Suprapubic skin (tissue), 4 donors: ENCODE measurements at regions not wholly inside any gene's neighbourhood (a gene's known extent, or its start where the extent isn't known, plus 50 kb on each side); places are given as distances from the start of the nearest gene placed in this dataset.

Source experiments
- DNase-seq, 2 donors: peaks; one replicate each; pipeline ENCODE4 v3.0.0-alpha.2; 2019; ENCODE audit warnings: low spot score in 2 of 2
- H3K27ac ChIP-seq: fragments of 200-600 bp; sonication (generic); one replicate; pipeline ENCODE4 v1.5.1; 2019
- H3K27me3 ChIP-seq: fragments of 200-600 bp; sonication (generic); one replicate; pipeline ENCODE4 v1.5.1; 2019
- H3K36me3 ChIP-seq: fragments of 200-600 bp; sonication (generic); one replicate; pipeline ENCODE4 v1.5.1; 2019
- H3K4me1 ChIP-seq: fragments of 200-600 bp; sonication (generic); one replicate; pipeline ENCODE4 v1.5.1; 2019
- H3K4me3 ChIP-seq: fragments of 200-600 bp; sonication (generic); one replicate; pipeline ENCODE4 v1.5.1; 2019; ENCODE audit warnings: mild to moderate bottlenecking
- H3K9me3 ChIP-seq: fragments of 200-600 bp; sonication (generic); one replicate; pipeline ENCODE4 v1.5.1; 2019
- EP300 ChIP-seq: sonication (generic); formaldehyde crosslinking; IDR thresholded peaks from one replicate; pipeline ENCODE4 v1.6.1; 2017; ENCODE audit warnings: antibody characterized with exemption
- POLR2A ChIP-seq, 2 donors: fragments of 450-650 bp; IDR thresholded peaks; one replicate each; pipeline ENCODE4 v1.6.1; 2017; ENCODE audit warnings: antibody characterized with exemption in 2 of 2, mild to moderate bottlenecking in 2 of 2, moderate library complexity in 2 of 2
- POLR2AphosphoS5 ChIP-seq, 3 donors: sonication (generic); formaldehyde crosslinking; IDR thresholded peaks; one replicate each; pipeline ENCODE4 v1.6.1; 2017; ENCODE audit warnings: antibody characterized with exemption in 3 of 3
- WGBS: methylation state at CpG from one replicate; pipeline ENCODE4 v1.1.5; 2018; 5-methylcytosine and 5-hydroxymethylcytosine counted together
- TF ChIP-seq, protein P1 (sequence below), 2 donors: fragments of 200-600 bp in 1 of 2; fragments of 450-650 bp in 1 of 2; sonication (generic) in 1 of 2; IDR thresholded peaks; one replicate each; pipeline ENCODE4 v1.5.1; 2016 to 2019; ENCODE audit warnings: antibody characterized with exemption in 2 of 2, mild to moderate bottlenecking in 1 of 2, moderate library complexity in 1 of 2

DNA sequence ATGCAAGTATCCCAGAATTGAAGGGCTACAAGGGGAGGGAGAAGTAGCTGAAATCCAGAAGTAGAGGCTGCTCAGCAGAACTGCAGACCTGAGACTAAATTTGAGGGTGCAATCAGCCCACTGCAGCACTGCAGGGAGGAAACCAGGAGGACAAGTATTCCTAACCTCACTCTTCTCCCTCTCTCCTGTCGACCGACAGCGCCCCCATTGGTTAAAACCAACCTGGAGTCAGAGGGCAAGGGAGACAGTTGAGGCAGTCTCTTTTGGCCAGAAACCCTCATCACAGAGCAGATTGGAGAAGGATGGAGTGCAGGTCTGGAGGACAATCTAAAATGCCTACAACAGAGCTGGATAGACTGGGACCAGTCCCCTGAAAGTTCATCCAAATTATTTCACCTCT, 768.9 kb upstream of the KLHL29 start:
- TF ChIP-seq POLR2AphosphoS5 (IDR thresholded peaks at IDR 0.05) (no peak), EP300 (no peak), POLR2A (IDR thresholded peaks at IDR 0.05) (no peak)
- TF ChIP-seq, protein P1, sequence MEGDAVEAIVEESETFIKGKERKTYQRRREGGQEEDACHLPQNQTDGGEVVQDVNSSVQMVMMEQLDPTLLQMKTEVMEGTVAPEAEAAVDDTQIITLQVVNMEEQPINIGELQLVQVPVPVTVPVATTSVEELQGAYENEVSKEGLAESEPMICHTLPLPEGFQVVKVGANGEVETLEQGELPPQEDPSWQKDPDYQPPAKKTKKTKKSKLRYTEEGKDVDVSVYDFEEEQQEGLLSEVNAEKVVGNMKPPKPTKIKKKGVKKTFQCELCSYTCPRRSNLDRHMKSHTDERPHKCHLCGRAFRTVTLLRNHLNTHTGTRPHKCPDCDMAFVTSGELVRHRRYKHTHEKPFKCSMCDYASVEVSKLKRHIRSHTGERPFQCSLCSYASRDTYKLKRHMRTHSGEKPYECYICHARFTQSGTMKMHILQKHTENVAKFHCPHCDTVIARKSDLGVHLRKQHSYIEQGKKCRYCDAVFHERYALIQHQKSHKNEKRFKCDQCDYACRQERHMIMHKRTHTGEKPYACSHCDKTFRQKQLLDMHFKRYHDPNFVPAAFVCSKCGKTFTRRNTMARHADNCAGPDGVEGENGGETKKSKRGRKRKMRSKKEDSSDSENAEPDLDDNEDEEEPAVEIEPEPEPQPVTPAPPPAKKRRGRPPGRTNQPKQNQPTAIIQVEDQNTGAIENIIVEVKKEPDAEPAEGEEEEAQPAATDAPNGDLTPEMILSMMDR (IDR thresholded peaks at IDR 0.05), result no peak
- H3K36me3 ChIP-seq, result no peaks in the 10 kb centered on the region
- H3K27ac ChIP-seq, result no peak overlapping the region
- 89% methylated on average over 3 of the region's 3 CpGs for WGBS
- H3K9me3 ChIP-seq, result no peaks in the 10 kb centered on the region
- H3K27me3 ChIP-seq, result no peaks in the 10 kb centered on the region
- no peak overlapping the region for H3K4me3 ChIP-seq
- H3K4me1 ChIP-seq, result no peaks in the 10 kb centered on the region
- no peak for DNase-seq

DNA sequence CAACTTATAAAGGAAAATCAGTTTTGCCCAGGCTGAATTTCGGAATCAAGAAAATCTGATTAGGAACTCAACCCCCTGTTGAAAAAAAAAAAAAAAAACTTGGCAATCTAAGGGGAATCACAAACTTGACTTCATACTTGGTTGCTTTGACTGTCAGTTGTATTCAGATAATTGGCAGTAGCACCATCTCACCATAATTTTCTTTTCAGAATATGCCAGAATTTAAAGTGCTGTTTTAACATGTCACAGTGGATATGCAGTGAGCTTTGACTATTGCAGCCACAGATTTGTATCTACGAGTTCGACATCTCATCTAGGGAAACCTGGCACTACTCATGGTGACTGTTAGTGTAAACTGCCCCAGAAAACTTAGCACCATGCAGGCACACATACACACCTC, 761.4 kb upstream of the KLHL29 start:
- H3K27ac ChIP-seq, result no peak overlapping the region
- H3K4me1 ChIP-seq, result no peaks in the 10 kb centered on the region
- H3K27me3 ChIP-seq, result no peaks in the 10 kb centered on the region
- H3K36me3 ChIP-seq, result no peaks in the 10 kb centered on the region
- no peak for DNase-seq
- WGBS, result 62% methylated on average over 3 of the region's 3 CpGs
- TF ChIP-seq, protein P1 (IDR thresholded peaks at IDR 0.05), result no peak
- TF ChIP-seq POLR2AphosphoS5 (IDR thresholded peaks at IDR 0.05) (no peak), POLR2A (IDR thresholded peaks at IDR 0.05) (no peak), EP300 (no peak)
- no peaks in the 10 kb centered on the region for H3K9me3 ChIP-seq
- H3K4me3 ChIP-seq, result no peak overlapping the region

DNA sequence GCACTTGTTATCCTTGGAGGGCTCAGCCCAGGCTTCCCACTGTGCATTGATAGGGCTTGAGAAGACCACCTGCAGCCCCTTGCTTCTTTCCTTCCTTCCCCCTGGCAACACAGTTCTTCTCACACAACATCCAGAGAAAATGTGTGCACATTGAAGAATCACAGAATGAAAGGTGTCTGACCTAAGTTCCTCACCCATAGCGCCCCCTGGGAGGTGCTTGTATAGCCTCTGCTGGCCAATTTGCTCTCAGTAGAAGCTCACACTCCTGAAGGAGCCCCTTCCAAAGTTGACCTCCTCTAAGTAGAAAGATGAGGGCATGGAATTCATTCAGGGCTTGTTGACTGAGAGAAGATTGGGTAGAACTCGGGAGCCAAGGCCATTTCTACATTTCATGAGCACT, 758.4 kb upstream of the KLHL29 start:
- H3K27me3 ChIP-seq, result no peaks in the 10 kb centered on the region
- no peak overlapping the region for H3K4me3 ChIP-seq
- DNase-seq, result no peak
- WGBS, result 66% methylated on average over 2 of the region's 2 CpGs
- H3K4me1 ChIP-seq, result no peaks in the 10 kb centered on the region
- H3K9me3 ChIP-seq, result no peaks in the 10 kb centered on the region
- no peaks in the 10 kb centered on the region for H3K36me3 ChIP-seq
- TF ChIP-seq POLR2A (IDR thresholded peaks at IDR 0.05), result no peak
- TF ChIP-seq, protein P1 (IDR thresholded peaks at IDR 0.05), result no peak
- TF ChIP-seq EP300, result no peak
- H3K27ac ChIP-seq, result no peak overlapping the region

DNA sequence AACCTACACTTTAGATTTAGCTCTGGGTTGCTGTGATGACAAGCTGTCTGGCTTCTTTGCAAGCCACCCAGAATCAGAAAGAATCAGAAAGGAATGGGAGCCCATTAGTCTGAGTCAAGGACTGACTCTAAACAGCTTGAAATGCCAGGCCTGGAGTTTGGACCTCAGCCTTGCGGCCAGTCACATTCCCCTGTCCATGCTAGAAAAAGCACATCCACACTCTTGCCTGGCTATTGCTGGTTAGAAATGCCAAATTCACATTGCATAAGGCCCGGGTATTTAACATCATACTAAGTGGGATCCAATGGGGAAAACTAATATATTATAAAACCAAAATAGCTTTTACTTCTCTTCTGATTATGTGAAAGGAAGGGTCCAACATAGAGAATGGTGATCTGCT, 756.8 kb upstream of the KLHL29 start:
- Histone ChIP-seq H3K4me1 (no peaks in the 10 kb centered on the region), H3K27me3 (no peaks in the 10 kb centered on the region), H3K27ac (no peak overlapping the region), H3K4me3 (no peak overlapping the region), H3K36me3 (no peaks in the 10 kb centered on the region), H3K9me3 (no peaks in the 10 kb centered on the region)
- 89% methylated on average over 2 of the region's 2 CpGs for WGBS
- no peak for DNase-seq
- no peak for TF ChIP-seq EP300
- TF ChIP-seq POLR2AphosphoS5 (IDR thresholded peaks at IDR 0.05), result no peak
- TF ChIP-seq POLR2A (IDR thresholded peaks at IDR 0.05), result no peak
- TF ChIP-seq, protein P1 (IDR thresholded peaks at IDR 0.05), result no peak

DNA sequence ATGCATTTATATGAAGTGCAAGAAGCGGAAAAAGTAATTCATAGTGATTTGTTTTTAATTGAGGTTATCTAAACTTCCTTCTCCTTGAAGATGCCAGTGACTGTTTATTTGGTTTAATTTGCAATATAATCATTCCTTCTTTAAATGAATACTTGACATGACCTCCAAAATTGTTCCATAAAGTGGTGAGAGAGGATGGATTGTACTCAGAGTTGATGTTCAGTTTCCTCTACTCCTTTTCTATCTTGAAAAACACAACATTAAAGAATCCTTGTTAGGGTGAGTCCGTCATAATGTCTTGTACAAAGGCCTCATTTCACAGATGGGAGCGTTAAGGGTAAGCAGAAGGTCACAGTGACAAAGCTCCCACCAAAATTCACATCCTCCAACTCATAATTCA, 756.1 kb upstream of the KLHL29 start:
- no peaks in the 10 kb centered on the region for H3K36me3 ChIP-seq
- no peak for DNase-seq
- TF ChIP-seq POLR2A (IDR thresholded peaks at IDR 0.05), result no peak
- no peak for TF ChIP-seq EP300
- TF ChIP-seq, protein P1 (IDR thresholded peaks at IDR 0.05), result no peak
- TF ChIP-seq POLR2AphosphoS5 (IDR thresholded peaks at IDR 0.05), result no peak
- WGBS, result 86% methylated on average over 3 of the region's 3 CpGs
- no peak overlapping the region for H3K4me3 ChIP-seq
- no peak overlapping the region for H3K27ac ChIP-seq
- no peaks in the 10 kb centered on the region for H3K9me3 ChIP-seq
- no peaks in the 10 kb centered on the region for H3K27me3 ChIP-seq
- H3K4me1 ChIP-seq, result no peaks in the 10 kb centered on the region
